H4 (cell line): ENCODE measurements at regions not wholly inside any gene's neighbourhood (a gene's known extent, or its start where the extent isn't known, plus 50 kb on each side); places are given as distances from the start of the nearest gene placed in this dataset.
"Not testable (repeated sequence)": the region's sequence is repeated elsewhere in the genome, so short reads cannot be mapped to it uniquely, and the experiment has no call there.

Source experiments
- DNase-seq: peaks from one replicate; pipeline ENCODE4 v3.0.0-alpha.2; 2015; ENCODE audit warnings: low spot score

GRCh38 chr21:16218682-16219343, 489.0 kb downstream of the USP25 start:
- no peak for DNase-seq

- DNase-seq = not testable (repeated sequence)
Observed at GRCh38 chr21:16224756-16225155, 495.0 kb downstream of the USP25 start.

- DNase-seq = peak; percentile 21
Observed at GRCh38 chr21:16239659-16240265, 510.0 kb downstream of the USP25 start.

GRCh38 chr21:16241016-16241415, 511.2 kb downstream of the USP25 start:
- DNase-seq = no peak

DNA sequence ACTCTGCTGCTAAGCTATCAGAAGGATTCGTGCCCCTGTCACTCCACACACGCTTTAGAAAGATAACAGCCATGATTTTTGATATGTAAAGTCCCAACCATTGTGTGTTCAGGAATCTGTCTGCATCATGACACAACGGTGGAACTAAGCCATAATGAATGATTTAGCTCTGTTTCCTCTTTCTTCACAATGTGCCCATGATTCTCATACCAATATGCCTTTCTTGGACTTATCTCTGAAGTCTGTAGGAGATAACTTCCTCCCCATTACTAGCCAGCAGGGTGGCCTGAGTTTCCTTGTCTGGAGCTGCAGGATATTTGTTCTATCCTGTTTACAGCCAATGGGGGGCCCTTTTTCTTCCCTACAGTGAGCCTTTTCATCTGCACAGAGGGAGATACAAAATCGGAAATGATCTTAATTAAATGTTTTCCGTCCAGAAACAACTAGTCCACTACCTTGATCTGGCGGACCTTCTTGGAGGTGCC, 511.7 kb downstream of the USP25 start:
- DNase-seq = peak; percentile 12

DNA sequence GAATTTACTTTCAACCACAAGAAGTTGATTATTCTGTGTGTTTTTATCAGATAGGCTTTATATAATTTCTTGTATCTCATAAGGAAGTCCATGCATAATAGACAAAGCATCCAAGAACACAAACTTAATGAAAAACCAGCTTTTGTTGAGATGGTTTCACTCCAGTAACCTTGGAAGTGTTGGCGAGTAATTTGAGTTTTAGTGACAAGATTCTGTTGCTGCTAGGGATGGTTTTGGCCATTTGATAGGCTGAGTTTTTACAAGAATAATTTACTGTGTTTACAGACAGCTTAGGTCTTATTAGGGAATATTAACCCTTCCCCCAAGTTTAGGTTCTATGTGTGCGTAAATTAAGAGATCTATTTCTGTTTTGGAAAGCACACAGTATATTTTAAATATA, 513.6 kb downstream of the USP25 start:
- no peak for DNase-seq

DNA sequence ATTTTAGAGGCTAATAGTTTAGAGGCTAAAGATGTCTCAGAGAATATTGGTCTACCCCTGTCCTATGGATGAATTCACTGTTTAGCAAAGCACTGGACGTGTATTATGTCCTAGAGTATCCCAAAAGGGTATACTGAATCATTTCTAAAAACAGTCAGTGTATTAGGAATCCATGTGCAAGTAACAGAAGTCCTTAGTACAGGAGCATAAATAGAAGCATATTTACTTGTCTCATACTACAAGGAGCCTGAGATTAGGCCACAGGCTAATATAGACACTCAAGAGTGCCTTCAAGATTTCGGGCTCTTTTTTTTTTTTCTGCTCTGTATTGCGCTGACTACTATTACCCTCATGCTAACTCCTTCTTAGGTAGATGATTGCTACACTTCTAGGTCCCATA, 518.9 kb downstream of the USP25 start:
- no peak for DNase-seq

GRCh38 chr21:16250273-16250672, 520.5 kb downstream of the USP25 start:
- DNase-seq = no peak

DNA sequence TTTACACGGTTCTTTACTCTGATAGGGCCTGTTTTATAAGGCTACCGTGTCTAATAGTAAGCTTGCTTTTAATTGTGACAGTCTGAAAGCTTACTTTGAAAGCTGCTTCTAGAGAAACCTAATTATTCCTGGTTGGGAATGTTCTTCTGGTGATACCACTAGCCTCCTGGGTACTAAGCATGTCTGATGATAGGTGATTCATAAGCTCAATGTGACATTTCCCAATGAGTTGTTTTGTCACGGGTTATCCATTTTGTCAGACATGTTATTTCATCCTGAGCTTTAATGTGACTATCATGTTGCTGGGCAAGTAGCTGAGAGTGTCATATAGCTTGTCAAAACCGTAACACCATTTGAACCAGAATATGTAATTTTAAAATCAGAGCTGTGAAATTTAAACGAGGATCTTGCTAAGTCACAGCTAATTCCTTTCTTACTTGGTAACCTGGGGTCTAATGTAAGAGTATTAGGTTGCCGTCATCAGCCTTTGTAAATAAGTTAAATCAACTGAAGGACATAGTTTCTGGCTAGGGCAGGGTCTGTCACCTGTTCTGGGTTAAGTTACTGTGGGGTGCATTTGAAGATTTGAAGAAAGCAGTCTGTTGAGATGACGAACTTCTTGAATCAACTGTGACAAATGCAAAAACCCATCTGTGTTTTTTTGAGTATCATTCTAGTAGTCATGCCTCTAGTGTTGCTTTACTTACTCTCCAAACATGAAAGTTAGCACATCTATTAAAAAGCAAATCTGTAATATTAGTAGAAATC, 529.2 kb downstream of the USP25 start:
- no peak for DNase-seq

- DNase-seq = peak; percentile 19
Observed at GRCh38 chr21:16262091-16262490, 532.3 kb downstream of the USP25 start.

DNA sequence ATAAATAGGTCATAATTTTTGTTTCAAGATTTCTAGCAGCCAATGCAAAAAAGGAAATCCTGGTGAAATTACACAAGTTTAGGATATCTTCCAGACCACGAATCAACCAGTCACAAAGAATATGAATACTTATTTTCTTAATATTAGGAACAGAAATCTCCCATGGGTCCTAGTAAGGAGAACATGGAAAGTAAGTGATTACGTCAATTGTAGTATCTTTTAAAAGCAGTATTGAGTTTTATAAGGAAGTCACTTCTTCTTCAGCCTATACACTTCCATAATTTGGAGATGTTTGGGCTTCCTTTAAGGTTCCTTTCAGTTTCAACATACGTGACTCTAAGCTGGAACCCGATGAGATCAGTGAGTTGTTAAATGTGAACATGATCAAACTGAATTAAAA, 534.5 kb downstream of the USP25 start:
- DNase-seq = no peak

GRCh38 chr21:16269476-16269875, 539.7 kb downstream of the USP25 start:
- DNase-seq = no peak

DNA sequence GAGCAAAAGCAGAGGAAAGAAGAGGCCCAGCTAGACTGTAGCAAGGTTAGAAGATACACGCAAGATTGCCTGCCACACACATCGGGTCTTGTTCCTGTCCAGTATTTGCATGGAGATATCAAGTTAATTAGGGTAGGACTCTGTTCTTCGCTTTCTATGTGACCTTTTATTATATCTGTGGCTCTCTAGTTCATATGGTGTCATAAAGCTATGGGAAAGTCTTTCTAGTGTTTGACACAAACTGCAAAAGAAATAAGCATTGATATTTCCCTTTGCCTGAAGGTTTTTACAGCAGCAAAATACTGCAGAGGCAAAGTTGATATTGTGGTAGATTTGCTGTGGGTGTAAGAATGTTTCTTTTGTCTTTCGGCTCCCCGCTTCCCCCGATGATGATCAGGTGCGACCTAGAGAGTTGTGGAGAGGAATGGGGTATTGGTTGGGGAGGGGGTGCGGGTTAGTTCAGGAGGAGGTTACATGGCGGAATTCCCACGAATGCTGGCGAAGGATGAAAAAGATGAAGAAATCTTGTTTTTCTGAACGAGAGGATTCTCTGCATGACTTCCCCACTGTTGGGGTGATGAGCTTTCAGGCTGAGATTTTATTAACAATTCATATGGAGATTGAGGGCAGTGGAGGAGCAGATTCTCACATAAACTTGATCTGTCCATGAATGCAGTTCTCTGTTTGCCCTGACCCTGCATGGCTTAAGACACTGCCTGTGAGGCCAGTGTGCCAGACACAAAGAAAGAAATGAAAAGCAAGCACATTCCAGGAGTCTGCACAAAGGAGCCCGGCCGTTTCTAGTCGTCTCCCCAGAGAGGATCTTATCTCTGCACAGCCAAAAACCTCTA, 550.2 kb downstream of the USP25 start:
- peak; percentile 17 for DNase-seq

- DNase-seq = no peak
Observed at GRCh38 chr21:16280686-16281091, 550.9 kb downstream of the USP25 start.

- DNase-seq = no peak
Observed at GRCh38 chr21:16283516-16283915, 553.7 kb downstream of the USP25 start.

- DNase-seq = no peak
Observed at GRCh38 chr21:16285605-16286126, 555.9 kb downstream of the USP25 start.

- no peak for DNase-seq
Observed at GRCh38 chr21:16287046-16287445, 557.3 kb downstream of the USP25 start.

GRCh38 chr21:16291296-16291695, 561.5 kb downstream of the USP25 start:
- no peak for DNase-seq

DNA sequence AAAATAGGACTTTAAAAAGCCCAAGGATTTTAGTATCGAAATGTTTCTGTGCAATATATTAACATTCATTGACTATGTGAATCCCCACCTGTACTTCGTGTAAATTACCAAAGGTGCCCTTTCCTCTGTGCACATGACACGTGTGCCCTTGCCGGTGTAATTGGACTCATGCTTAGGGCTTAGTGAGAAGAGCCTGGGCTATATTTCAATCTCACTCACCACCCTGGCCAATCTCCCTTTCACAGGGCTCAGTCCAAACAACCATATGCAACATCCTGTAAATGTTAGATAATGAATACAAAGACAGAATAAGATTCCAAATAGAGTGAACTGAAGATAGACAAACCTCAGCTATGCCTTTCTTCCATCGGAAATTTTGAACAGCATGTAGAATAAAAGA, 564.3 kb downstream of the USP25 start:
- no peak for DNase-seq

- DNase-seq = peak; percentile 18
Observed at GRCh38 chr21:16302851-16303282, 573.1 kb downstream of the USP25 start.
